ENCODE measurements at regions not wholly inside any gene's neighbourhood (a gene's known extent, or its start where the extent isn't known, plus 50 kb on each side); places are given as distances from the start of the nearest gene placed in this dataset.

DNA sequence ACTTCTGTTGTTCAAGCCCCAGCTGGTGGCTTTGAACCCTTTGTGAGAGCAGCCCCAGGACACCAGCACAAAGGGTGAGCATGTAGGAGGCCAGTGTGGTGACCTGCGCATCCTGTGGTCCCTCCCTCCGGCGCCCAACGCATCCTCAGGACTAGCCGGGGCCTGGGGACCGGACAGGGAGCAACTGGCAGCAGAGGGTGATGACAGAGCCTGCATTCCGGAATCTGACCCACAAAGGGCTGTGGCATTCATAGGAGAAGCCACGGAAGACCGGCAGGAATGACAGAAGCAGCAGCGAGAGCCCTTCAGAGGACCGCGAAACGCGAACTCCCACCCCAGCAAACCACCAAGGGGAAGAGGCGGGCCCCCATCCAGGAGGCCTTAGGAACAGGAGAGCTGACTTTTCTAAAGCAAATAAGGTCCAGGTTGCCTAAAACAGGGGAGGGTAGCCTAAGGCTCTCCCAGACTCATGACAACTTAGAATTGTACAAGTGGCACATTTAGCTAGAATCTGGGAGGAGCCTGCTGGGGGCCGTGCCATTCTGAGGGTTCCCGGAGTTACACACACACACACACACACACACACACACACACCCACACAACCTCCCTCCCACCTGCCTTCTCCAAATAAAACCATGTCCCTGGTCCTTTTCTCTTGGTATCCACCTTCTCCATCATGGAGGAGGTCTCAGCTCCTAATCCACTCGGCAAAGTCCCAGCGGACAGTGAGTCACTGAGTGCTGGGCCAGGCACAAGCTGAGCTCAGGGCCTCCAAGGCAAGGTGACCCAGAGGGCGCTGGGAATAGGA lies 232.7 kb downstream of the CTTN start:
- TF ChIP-seq, protein P1, sequence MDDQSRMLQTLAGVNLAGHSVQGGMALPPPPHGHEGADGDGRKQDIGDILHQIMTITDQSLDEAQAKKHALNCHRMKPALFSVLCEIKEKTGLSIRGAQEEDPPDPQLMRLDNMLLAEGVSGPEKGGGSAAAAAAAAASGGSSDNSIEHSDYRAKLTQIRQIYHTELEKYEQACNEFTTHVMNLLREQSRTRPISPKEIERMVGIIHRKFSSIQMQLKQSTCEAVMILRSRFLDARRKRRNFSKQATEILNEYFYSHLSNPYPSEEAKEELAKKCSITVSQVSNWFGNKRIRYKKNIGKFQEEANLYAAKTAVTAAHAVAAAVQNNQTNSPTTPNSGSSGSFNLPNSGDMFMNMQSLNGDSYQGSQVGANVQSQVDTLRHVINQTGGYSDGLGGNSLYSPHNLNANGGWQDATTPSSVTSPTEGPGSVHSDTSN (IDR thresholded peaks at IDR 0.05) = no peak
- TF ChIP-seq FOXM1 (IDR thresholded peaks at IDR 0.05; ENCODE audit: low read depth) (no peak), ELF1 (IDR thresholded peaks at IDR 0.05) (no peak)
- TF ChIP-seq, protein P2, sequence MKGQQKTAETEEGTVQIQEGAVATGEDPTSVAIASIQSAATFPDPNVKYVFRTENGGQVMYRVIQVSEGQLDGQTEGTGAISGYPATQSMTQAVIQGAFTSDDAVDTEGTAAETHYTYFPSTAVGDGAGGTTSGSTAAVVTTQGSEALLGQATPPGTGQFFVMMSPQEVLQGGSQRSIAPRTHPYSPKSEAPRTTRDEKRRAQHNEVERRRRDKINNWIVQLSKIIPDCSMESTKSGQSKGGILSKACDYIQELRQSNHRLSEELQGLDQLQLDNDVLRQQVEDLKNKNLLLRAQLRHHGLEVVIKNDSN (IDR thresholded peaks at IDR 0.05; ENCODE audit: borderline replicate concordance, low read depth) = no peak
- Histone ChIP-seq H3K9ac (no peak overlapping the region), H3K36me3 (replicated peaks in 1 of 2; ENCODE audit: control insufficient read depth in 1 of 2, insufficient read depth in 2 of 2, low read length in 1 of 2) (no peaks in the 10 kb centered on the region), H3F3A (replicated peaks; ENCODE audit: insufficient read depth) (no peaks in the 10 kb centered on the region), H2AFZ (ENCODE audit: low read depth) (no peak overlapping the region), H3K4me1 (ENCODE audit: control insufficient read depth in 1 of 2, insufficient read depth in 2 of 2, low read depth in 1 of 2, low read length in 1 of 2) (peaks cover 0 to 15% of the 10 kb centered on the region in 2 experiments; a peak in 1 of 4 replicates), H4K20me1 (ENCODE audit: insufficient read depth) (no peaks in the 10 kb centered on the region), H3K4me2 (no peak overlapping the region), H3K9me3 (no peaks in the 10 kb centered on the region), H3K27me3 (ENCODE audit: insufficient read depth) (no peaks in the 10 kb centered on the region), H3K27ac (ENCODE audit: low read depth in 2 of 2, low read length in 1 of 2) (no peak overlapping the region), H3K79me2 (ENCODE audit: insufficient read depth) (no peaks in the 10 kb centered on the region), H3K9me2 (no peaks in the 10 kb centered on the region), H3K4me3 (ENCODE audit: low read depth in 2 of 2, low read length in 1 of 2) (no peak overlapping the region)
- DNase-seq = no peak
- ChIA-PET CTCF (interaction anchor here (1.3 kb wide), 1 partner anchor 10 kb away, joined by 3 read pairs; no protein-coding TSS in a partner anchor), POLR2A (interaction anchor here (1.0 kb wide), 1 partner anchor 10 kb away, joined by 3 read pairs; no protein-coding TSS in a partner anchor)
- 73% methylated on average over 20 of the region's 20 CpGs for WGBS (ENCODE audit: low lambda C conversion rate)

DNA sequence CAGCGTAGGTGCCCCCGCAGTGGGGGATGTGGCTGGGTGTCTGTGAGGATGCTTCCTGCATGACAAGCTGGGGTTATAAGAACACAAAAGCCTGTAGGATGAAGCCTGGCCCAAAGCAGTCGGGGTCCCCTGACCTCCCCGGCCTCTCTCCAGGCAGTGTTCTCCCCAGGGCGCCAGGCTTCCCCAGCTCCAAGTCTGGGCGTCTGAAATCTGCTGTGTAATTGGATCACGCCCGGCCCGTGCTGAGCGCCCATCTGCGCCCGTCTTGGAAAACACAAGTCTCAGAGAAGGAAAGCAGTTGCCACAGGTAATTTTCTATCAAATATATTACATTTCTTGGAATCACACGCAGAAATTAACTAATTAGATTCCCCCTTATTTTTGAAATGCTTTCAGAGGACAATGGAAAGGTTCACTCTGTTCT lies 233.3 kb downstream of the CTTN start:
- CTCF ChIA-PET = interaction anchor here (1.3 kb wide), 1 partner anchor 11 kb away, joined by 3 read pairs; no protein-coding TSS in a partner anchor
- H3K9me3 ChIP-seq = no peaks in the 10 kb centered on the region

More for the DNA sequence above, 233.3 kb downstream of the CTTN start:
- no peak for DNase-seq
- POLR2A ChIA-PET = interaction anchor here (1.0 kb wide), 1 partner anchor 10 kb away, joined by 3 read pairs; no protein-coding TSS in a partner anchor
- no peaks in the 10 kb centered on the region for H3K27me3 ChIP-seq (ENCODE audit: insufficient read depth)
- no peaks in the 10 kb centered on the region for H3F3A ChIP-seq (replicated peaks; ENCODE audit: insufficient read depth)
- H3K9me2 ChIP-seq = no peaks in the 10 kb centered on the region
- no peaks in the 10 kb centered on the region for H3K36me3 ChIP-seq (replicated peaks in 1 of 2; ENCODE audit: control insufficient read depth in 1 of 2, insufficient read depth in 2 of 2, low read length in 1 of 2)
- no peak overlapping the region for H3K27ac ChIP-seq (ENCODE audit: low read depth in 2 of 2, low read length in 1 of 2)
- H2AFZ ChIP-seq (ENCODE audit: low read depth) = no peak overlapping the region
- WGBS (ENCODE audit: low lambda C conversion rate) = 58% methylated on average over 9 of the region's 13 CpGs
- TF ChIP-seq, protein P3, sequence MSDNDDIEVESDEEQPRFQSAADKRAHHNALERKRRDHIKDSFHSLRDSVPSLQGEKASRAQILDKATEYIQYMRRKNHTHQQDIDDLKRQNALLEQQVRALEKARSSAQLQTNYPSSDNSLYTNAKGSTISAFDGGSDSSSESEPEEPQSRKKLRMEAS (IDR thresholded peaks at IDR 0.05; ENCODE audit: low read depth) = no peak
- TF ChIP-seq EP300 (IDR thresholded peaks at IDR 0.05; ENCODE audit: borderline replicate concordance in 1 of 2, low read depth in 1 of 2, low read length in 1 of 2) (no peak), POLR2AphosphoS5 (IDR thresholded peaks at IDR 0.05; ENCODE audit: low read depth, low read length) (no peak), GABPA (IDR thresholded peaks at IDR 0.05; ENCODE audit: low read depth) (no peak), CHD2 (IDR thresholded peaks at IDR 0.05; ENCODE audit: low read length, partially characterized antibody) (no peak), TCF12 (IDR thresholded peaks at IDR 0.05) (no peak), TAF1 (IDR thresholded peaks at IDR 0.05; ENCODE audit: borderline replicate concordance, low read depth, low read length) (no peak), RFX5 (IDR thresholded peaks at IDR 0.05; ENCODE audit: low read length) (no peak), SMC3 (IDR thresholded peaks at IDR 0.05; ENCODE audit: low read depth, low read length) (no peak)
- TF ChIP-seq, protein P4, sequence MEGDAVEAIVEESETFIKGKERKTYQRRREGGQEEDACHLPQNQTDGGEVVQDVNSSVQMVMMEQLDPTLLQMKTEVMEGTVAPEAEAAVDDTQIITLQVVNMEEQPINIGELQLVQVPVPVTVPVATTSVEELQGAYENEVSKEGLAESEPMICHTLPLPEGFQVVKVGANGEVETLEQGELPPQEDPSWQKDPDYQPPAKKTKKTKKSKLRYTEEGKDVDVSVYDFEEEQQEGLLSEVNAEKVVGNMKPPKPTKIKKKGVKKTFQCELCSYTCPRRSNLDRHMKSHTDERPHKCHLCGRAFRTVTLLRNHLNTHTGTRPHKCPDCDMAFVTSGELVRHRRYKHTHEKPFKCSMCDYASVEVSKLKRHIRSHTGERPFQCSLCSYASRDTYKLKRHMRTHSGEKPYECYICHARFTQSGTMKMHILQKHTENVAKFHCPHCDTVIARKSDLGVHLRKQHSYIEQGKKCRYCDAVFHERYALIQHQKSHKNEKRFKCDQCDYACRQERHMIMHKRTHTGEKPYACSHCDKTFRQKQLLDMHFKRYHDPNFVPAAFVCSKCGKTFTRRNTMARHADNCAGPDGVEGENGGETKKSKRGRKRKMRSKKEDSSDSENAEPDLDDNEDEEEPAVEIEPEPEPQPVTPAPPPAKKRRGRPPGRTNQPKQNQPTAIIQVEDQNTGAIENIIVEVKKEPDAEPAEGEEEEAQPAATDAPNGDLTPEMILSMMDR (IDR thresholded peaks at IDR 0.05) = no peak
- H3K79me2 ChIP-seq (ENCODE audit: insufficient read depth) = no peaks in the 10 kb centered on the region
- H4K20me1 ChIP-seq (ENCODE audit: insufficient read depth) = no peaks in the 10 kb centered on the region
- peaks cover 0 to 12% of the 10 kb centered on the region in 2 experiments; a peak in 1 of 4 replicates for H3K4me1 ChIP-seq (ENCODE audit: control insufficient read depth in 1 of 2, insufficient read depth in 2 of 2, low read depth in 1 of 2, low read length in 1 of 2)
- H3K4me3 ChIP-seq (ENCODE audit: low read depth in 2 of 2, low read length in 1 of 2) = no peak overlapping the region
- no peak overlapping the region for H3K4me2 ChIP-seq
- H3K9ac ChIP-seq = no peak overlapping the region

All from SK-N-SH (cell line).